H1 (cell line): ENCODE measurements at regions not wholly inside any gene's neighbourhood (a gene's known extent, or its start where the extent isn't known, plus 50 kb on each side); places are given as distances from the start of the nearest gene placed in this dataset.

Source experiments
- CTCF ChIA-PET: fragments of 300-600 bp; sonication (Branson Sonifier 250); formaldehyde crosslinking; loops from one replicate; lab custom pipeline; 2021; ENCODE audit not compliant: partially characterized antibody; lab: Charles Lee
- POLR2A ChIA-PET: fragments of 300-600 bp; sonication (Branson Sonifier 250); formaldehyde crosslinking; loops from one replicate; lab custom pipeline; 2021; ENCODE audit warnings: inconsistent platforms; ENCODE audit not compliant: partially characterized antibody; lab: Charles Lee
- DNase-seq, 2 experiments: peaks; one replicate each; pipeline versions ENCODE4 v3.0.0 to v3.0.0-alpha.2; 2010 to 2022; ENCODE audit warnings: low spot score in 2 of 2, low read depth in 1 of 2, mixed read lengths in 1 of 2
- FAIRE-seq: peaks from 2 replicates; lab custom pipeline; 2011; peaks lifted over from hg19 to GRCh38; lab: Jason Lieb, UNC
- H2AFZ ChIP-seq: 2 replicates; pipeline ENCODE4 v1.8.1; 2012; ENCODE audit warnings: low read length, inconsistent platforms
- H2AK5ac ChIP-seq: 2 replicates; pipeline ENCODE4 v1.6.1; 2013; ENCODE audit warnings: low read depth, low read length
- H2BK120ac ChIP-seq: replicated peaks from 2 replicates; pipeline ENCODE3; 2013; ENCODE audit warnings: low read depth, low read length, inconsistent platforms
- H2BK12ac ChIP-seq: 2 replicates; pipeline ENCODE4 v1.6.1; 2013; ENCODE audit warnings: low read depth, low read length
- H2BK15ac ChIP-seq: 2 replicates; pipeline ENCODE4 v1.6.1; 2013; ENCODE audit warnings: low read length
- H2BK20ac ChIP-seq: 2 replicates; pipeline ENCODE4 v1.6.1; 2013; ENCODE audit warnings: low read length
- H2BK5ac ChIP-seq: 2 replicates; pipeline ENCODE4 v1.6.1; 2013; ENCODE audit warnings: low read depth, low read length
- H3K14ac ChIP-seq: 2 replicates; pipeline ENCODE4 v1.6.1; 2013; ENCODE audit warnings: inconsistent platforms; ENCODE audit not compliant: insufficient read length
- H3K18ac ChIP-seq: 2 replicates; pipeline ENCODE4 v1.6.1; 2013; ENCODE audit warnings: low read length; ENCODE audit errors: extremely low read depth
- H3K23ac ChIP-seq: 2 replicates; pipeline ENCODE4 v1.6.1; 2013; ENCODE audit warnings: inconsistent platforms; ENCODE audit not compliant: insufficient read length
- H3K23me2 ChIP-seq: 2 replicates; pipeline ENCODE4 v1.6.1; 2013; ENCODE audit warnings: low read depth, low read length
- H3K27ac ChIP-seq: 2 replicates; pipeline ENCODE4 v1.6.1; 2011; ENCODE audit warnings: low read depth, low read length, inconsistent platforms
- H3K27me3 ChIP-seq, 4 experiments: replicated peaks in 1 of 4; 1 replicate in 1 of 4; 2 replicates in 3 of 4; pipeline versions ENCODE4 v1.6.1 to v1.8.1; 2011 to 2013; ENCODE audit warnings: low read length in 3 of 4, mild to moderate bottlenecking in 3 of 4, inconsistent platforms in 2 of 4, mixed read lengths in 2 of 4, moderate library complexity in 1 of 4; ENCODE audit not compliant: control insufficient read depth in 3 of 4, insufficient read depth in 3 of 4; ENCODE audit errors: extremely low read depth in 1 of 4
- H3K36me3 ChIP-seq, 4 experiments: 2 replicates each; pipeline versions ENCODE4 v1.6.1 to v1.8.1; 2011 to 2013; ENCODE audit warnings: mild to moderate bottlenecking in 4 of 4, low read length in 3 of 4, moderate library complexity in 2 of 4, control low read depth in 1 of 4, inconsistent platforms in 1 of 4; ENCODE audit not compliant: insufficient read depth in 4 of 4, control insufficient read depth in 2 of 4
- H3K4ac ChIP-seq: replicated peaks from 2 replicates; pipeline ENCODE3; 2013; ENCODE audit warnings: low read length, low read depth, mixed read lengths, inconsistent platforms; ENCODE audit not compliant: insufficient read length
- H3K4me1 ChIP-seq, 4 experiments: replicated peaks in 1 of 4; 1 replicate in 1 of 4; 2 replicates in 3 of 4; pipeline versions ENCODE4 v1.6.1 to v1.8.1; 2011 to 2013; ENCODE audit warnings: low read length in 3 of 4, inconsistent platforms in 2 of 4, mixed read lengths in 1 of 4; ENCODE audit not compliant: insufficient read depth in 4 of 4, control insufficient read depth in 3 of 4
- H3K4me2 ChIP-seq, 2 experiments: 2 replicates each; pipeline versions ENCODE4 v1.6.1 to v1.8.1; 2011 to 2013; ENCODE audit warnings: low read depth in 2 of 2, low read length in 2 of 2, control low read depth in 1 of 2, inconsistent platforms in 1 of 2, mild to moderate bottlenecking in 1 of 2; ENCODE audit not compliant: insufficient read depth in 1 of 2
- H3K4me3 ChIP-seq, 4 experiments: fragments of 200-600, 300-600 bp in 1 of 4; sonication (generic), shearing (Covaris generic), sonication (Bioruptor Twin) in 1 of 4; 2 replicates each; pipeline versions ENCODE4 v1.5.1 to v1.8.1; 2011 to 2016; ENCODE audit warnings: low read length in 4 of 4, low read depth in 3 of 4, control low read depth in 2 of 4, inconsistent platforms in 2 of 4, mild to moderate bottlenecking in 2 of 4, mixed read lengths in 1 of 4, moderate library complexity in 1 of 4; ENCODE audit not compliant: insufficient read depth in 2 of 4; ENCODE audit errors: extremely low read depth in 1 of 4
- H3K56ac ChIP-seq: replicated peaks from 2 replicates; pipeline ENCODE3; 2013; ENCODE audit warnings: low read depth, mild to moderate bottlenecking, mixed read lengths, low read length, inconsistent platforms; ENCODE audit not compliant: insufficient read length
- H3K79me1 ChIP-seq: 2 replicates; pipeline ENCODE4 v1.6.1; 2013; ENCODE audit warnings: low read depth, low read length, control low read depth
- H3K79me2 ChIP-seq, 2 experiments: 2 replicates each; pipeline versions ENCODE4 v1.6.1 to v1.8.1; 2012 to 2013; ENCODE audit warnings: low read length in 2 of 2, mild to moderate bottlenecking in 2 of 2, inconsistent platforms in 1 of 2; ENCODE audit not compliant: insufficient read depth in 2 of 2, control insufficient read depth in 1 of 2
- H3K9ac ChIP-seq, 4 experiments: replicated peaks in 1 of 4; 1 replicate in 1 of 4; 2 replicates in 3 of 4; pipeline versions ENCODE4 v1.6.1 to v1.8.1; 2011 to 2013; ENCODE audit warnings: low read depth in 3 of 4, low read length in 3 of 4, control low read depth in 2 of 4, mild to moderate bottlenecking in 2 of 4, moderate library complexity in 2 of 4, inconsistent platforms in 1 of 4; ENCODE audit errors: extremely low read depth in 1 of 4
- H3K9me3 ChIP-seq, 2 experiments: 2 replicates each; pipeline versions ENCODE4 v1.6.1 to v1.8.1; 2012 to 2013; ENCODE audit warnings: mild to moderate bottlenecking in 2 of 2, moderate library complexity in 2 of 2, control low read depth in 1 of 2, inconsistent platforms in 1 of 2, low read depth in 1 of 2, low read length in 1 of 2, mixed read lengths in 1 of 2; ENCODE audit not compliant: insufficient read depth in 2 of 2
- H4K20me1 ChIP-seq, 2 experiments: replicated peaks in 1 of 2; 2 replicates each; pipeline versions ENCODE3 to v1.8.1; 2011 to 2013; ENCODE audit warnings: inconsistent platforms in 2 of 2, low read length in 2 of 2, mild to moderate bottlenecking in 1 of 2; ENCODE audit not compliant: insufficient read depth in 2 of 2, control insufficient read depth in 1 of 2
- H4K5ac ChIP-seq: 2 replicates; pipeline ENCODE4 v1.6.1; 2013; ENCODE audit warnings: low read length, low read depth, mixed read lengths, inconsistent platforms; ENCODE audit not compliant: insufficient read length
- H4K8ac ChIP-seq: 2 replicates; pipeline ENCODE4 v1.8.0; 2013; ENCODE audit warnings: mild to moderate bottlenecking, moderate library complexity, low read length, inconsistent platforms; ENCODE audit not compliant: insufficient read depth; ENCODE audit errors: extremely low read depth
- H4K91ac ChIP-seq: replicated peaks from 2 replicates; pipeline ENCODE3; 2013; ENCODE audit warnings: low read length, mixed read lengths, inconsistent platforms; ENCODE audit not compliant: insufficient read length
- BACH1 ChIP-seq: IDR thresholded peaks from 2 replicates; pipeline ENCODE4 v1.6.1; 2012; ENCODE audit warnings: low read length, improper control_type of control experiment
- CEBPB ChIP-seq: IDR thresholded peaks from 2 replicates; pipeline ENCODE4 v1.6.1; 2012; ENCODE audit warnings: low read depth, low read length
- EGR1 ChIP-seq: IDR thresholded peaks from 2 replicates; pipeline ENCODE4 v1.6.1; 2011; ENCODE audit warnings: low read depth, low read length, borderline replicate concordance
- HDAC6 ChIP-seq: IDR thresholded peaks from one replicate; pipeline ENCODE4 v1.7.1; 2012; ENCODE audit warnings: low read depth, mild to moderate bottlenecking, inconsistent platforms, low read length, moderate library complexity
- MAFK ChIP-seq: IDR thresholded peaks from 2 replicates; pipeline ENCODE4 v1.6.1; 2012; ENCODE audit warnings: low read depth, mild to moderate bottlenecking, improper control_type of control experiment, low read length
- NRF1 ChIP-seq: IDR thresholded peaks from 2 replicates; pipeline ENCODE4 v1.6.1; 2011; ENCODE audit warnings: mild to moderate bottlenecking, low read depth, low read length, improper control_type of control experiment
- PHF8 ChIP-seq: fragments of 200-600 bp; sonication (generic); conservative IDR thresholded peaks from 2 replicates; pipeline ENCODE4 v1.7.1; 2012; ENCODE audit warnings: low read depth, mild to moderate bottlenecking, inconsistent platforms, low read length, moderate library complexity
- RNF2 ChIP-seq: fragments of 200-900, 300-1000 bp; sonication (generic); IDR thresholded peaks from 2 replicates; pipeline ENCODE4 v1.7.1; 2016; ENCODE audit warnings: borderline replicate concordance, low read depth, mild to moderate bottlenecking, antibody characterized with exemption, low read length; ENCODE audit not compliant: poor library complexity, severe bottlenecking; ENCODE audit errors: missing control alignments
- SIRT6 ChIP-seq: IDR thresholded peaks from one replicate; pipeline ENCODE4 v1.7.1; 2012; ENCODE audit warnings: low read length, inconsistent platforms
- SP1 ChIP-seq: IDR thresholded peaks from 2 replicates; pipeline ENCODE4 v1.6.1; 2011; ENCODE audit warnings: low read depth, low read length
- SP2 ChIP-seq: IDR thresholded peaks from 2 replicates; pipeline ENCODE4 v1.6.1; 2012; ENCODE audit warnings: mild to moderate bottlenecking, low read length, inconsistent platforms
- TAF1 ChIP-seq: IDR thresholded peaks from 2 replicates; pipeline ENCODE4 v1.6.1; 2011; ENCODE audit warnings: mild to moderate bottlenecking, low read depth, low read length
- WGBS, 2 experiments: shearing (Covaris generic) in 1 of 2; methylation state at CpG; one replicate each; pipeline versions ENCODE4 v1.1.6 to v1.1.7; 2013 to 2015; ENCODE audit warnings: low lambda C conversion rate in 2 of 2, mixed read lengths in 2 of 2, inconsistent platforms in 1 of 2, low coverage in 1 of 2, missing lambda C conversion rate in 1 of 2; ENCODE audit not compliant: insufficient replicate concordance in 2 of 2, insufficient coverage in 1 of 2, insufficient read length in 1 of 2; ENCODE audit errors: extremely low coverage in 1 of 2, missing lambda C conversion rate in 1 of 2; 5-methylcytosine and 5-hydroxymethylcytosine counted together
- TF ChIP-seq, protein P1 (sequence below): IDR thresholded peaks from 2 replicates; pipeline ENCODE4 v1.6.1; 2012; ENCODE audit warnings: inconsistent platforms

DNA sequence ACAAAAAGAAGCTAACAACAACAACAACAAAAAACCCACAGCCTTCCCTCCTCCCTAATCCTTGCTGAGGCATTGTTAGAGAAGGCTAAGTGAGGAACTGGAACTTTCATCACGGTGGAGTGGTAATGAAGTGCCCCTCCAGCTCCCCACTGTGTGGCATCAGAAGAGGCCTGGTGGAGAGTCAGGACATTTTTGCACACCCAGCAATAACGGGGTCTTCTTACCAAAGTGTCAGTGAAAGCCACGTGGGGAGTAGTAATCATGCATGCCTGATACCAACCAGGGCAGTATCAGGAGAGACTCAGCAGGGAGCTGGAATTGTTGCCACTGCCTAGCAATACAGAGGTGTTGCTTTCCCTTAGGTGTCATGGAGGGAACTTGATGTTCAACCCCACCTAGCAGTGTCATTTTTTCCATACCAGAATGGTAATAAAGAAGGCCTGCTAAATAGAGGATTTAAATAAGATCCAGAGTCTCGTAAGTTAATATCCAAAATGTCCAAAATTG, 299.7 kb upstream of the RGS6 start:
- Histone ChIP-seq H4K20me1 (no peaks in the 10 kb centered on the region), H3K79me1 (no peaks in the 10 kb centered on the region), H3K4ac (no peak overlapping the region), H3K79me2 (no peaks in the 10 kb centered on the region), H2AFZ (no peak overlapping the region), H2BK5ac (no peak overlapping the region), H3K4me3 (no peak overlapping the region), H2AK5ac (no peak overlapping the region), H3K36me3 (peaks cover 0 to 3% (median 0%) of the 10 kb centered on the region in 4 experiments; a peak in 1 of 8 replicates), H2BK12ac (no peak overlapping the region), H3K27me3 (no peaks in the 10 kb centered on the region), H4K91ac (no peak overlapping the region), H3K9me3 (no peaks in the 10 kb centered on the region), H3K56ac (no peak overlapping the region), H4K8ac (no peak overlapping the region), H2BK20ac (no peak overlapping the region), H3K14ac (no peak overlapping the region), H3K23me2 (no peaks in the 10 kb centered on the region), H3K23ac (no peak overlapping the region), H2BK15ac (no peak overlapping the region), H3K18ac (no peak overlapping the region), H3K27ac (no peak overlapping the region), H4K5ac (no peak overlapping the region), H3K4me2 (no peak overlapping the region; a peak in 1 of 4 replicates), H3K4me1 (peaks cover 0 to 3% (median 0%) of the 10 kb centered on the region in 4 experiments; a peak in 2 of 7 replicates), H2BK120ac (no peak overlapping the region), H3K9ac (no peak overlapping the region)
- FAIRE-seq (no peak), DNase-seq (no peak)
- 75% methylated on average over 4 of the region's 4 CpGs; no CpG with 5 or more reads in 1 of the 2 experiments for WGBS, 2 experiments
- CTCF ChIA-PET: interaction anchor here (0.8 kb wide), 1 partner anchor 15 kb away, joined by 3 read pairs; no protein-coding TSS in a partner anchor
- POLR2A ChIA-PET: no interaction called here
- TF ChIP-seq HDAC6 (no peak), SP2 (no peak), SP1 (no peak), SIRT6 (no peak), CEBPB (no peak), NRF1 (no peak), MAFK (no peak), BACH1 (no peak), PHF8 (no peak), TAF1 (no peak), RNF2 (no peak), EGR1 (no peak)
- TF ChIP-seq, protein P1, sequence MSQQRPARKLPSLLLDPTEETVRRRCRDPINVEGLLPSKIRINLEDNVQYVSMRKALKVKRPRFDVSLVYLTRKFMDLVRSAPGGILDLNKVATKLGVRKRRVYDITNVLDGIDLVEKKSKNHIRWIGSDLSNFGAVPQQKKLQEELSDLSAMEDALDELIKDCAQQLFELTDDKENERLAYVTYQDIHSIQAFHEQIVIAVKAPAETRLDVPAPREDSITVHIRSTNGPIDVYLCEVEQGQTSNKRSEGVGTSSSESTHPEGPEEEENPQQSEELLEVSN: no peak
